GM23248 (cell line): ENCODE measurements at regions not wholly inside any gene's neighbourhood (a gene's known extent, or its start where the extent isn't known, plus 50 kb on each side); places are given as distances from the start of the nearest gene placed in this dataset.
A peak's percentile ranks its signal among the peaks of the same experiment; 100 is the strongest.

Source experiments
- DNase-seq: peaks from one replicate; pipeline ENCODE4 v3.0.0-alpha.2; 2015
- H2AFZ ChIP-seq: fragments of 200-600 bp; sonication (generic); 2 replicates; pipeline ENCODE4 v1.6.1; 2016; ENCODE audit warnings: antibody characterized with exemption
- H3F3A ChIP-seq: fragments of 200-600 bp; sonication (generic); 2 replicates; pipeline ENCODE4 v1.6.1; 2016; ENCODE audit warnings: mild to moderate bottlenecking, antibody characterized with exemption, mixed run types; ENCODE audit not compliant: insufficient read depth
- H3K27ac ChIP-seq: fragments of 200-600 bp; sonication (generic); 2 replicates; pipeline ENCODE4 v1.5.1; 2016; ENCODE audit warnings: mild to moderate bottlenecking
- H3K27me3 ChIP-seq: fragments of 200-600 bp; sonication (generic); replicated peaks from 2 replicates; pipeline ENCODE4 v1.6.1; 2016; ENCODE audit warnings: mild to moderate bottlenecking; ENCODE audit not compliant: insufficient read depth
- H3K36me3 ChIP-seq: fragments of 200-600 bp; sonication (generic); 2 replicates; pipeline ENCODE4 v1.6.1; 2016; ENCODE audit warnings: low read depth, mild to moderate bottlenecking
- H3K4me1 ChIP-seq: fragments of 200-600 bp; sonication (generic); 2 replicates; pipeline ENCODE4 v1.6.1; 2016; ENCODE audit warnings: mild to moderate bottlenecking; ENCODE audit not compliant: insufficient read depth
- H3K4me2 ChIP-seq: fragments of 200-600 bp; sonication (generic); one replicate; pipeline ENCODE4 v1.6.1; 2016; ENCODE audit warnings: mild to moderate bottlenecking; ENCODE audit not compliant: unreplicated experiment
- H3K4me3 ChIP-seq: fragments of 200-600 bp; sonication (generic); 2 replicates; pipeline ENCODE4 v1.5.1; 2016; ENCODE audit warnings: mild to moderate bottlenecking
- H3K79me2 ChIP-seq: fragments of 200-600 bp; sonication (generic); 2 replicates; pipeline ENCODE4 v1.6.1; 2016; ENCODE audit warnings: mild to moderate bottlenecking; ENCODE audit not compliant: insufficient read depth
- H3K9ac ChIP-seq: fragments of 200-600 bp; sonication (generic); 2 replicates; pipeline ENCODE4 v1.6.1; 2016; ENCODE audit warnings: mild to moderate bottlenecking
- H3K9me2 ChIP-seq: fragments of 200-600 bp; sonication (generic); 2 replicates; pipeline ENCODE4 v1.6.1; 2016; ENCODE audit warnings: mixed run types, mild to moderate bottlenecking, moderate library complexity; ENCODE audit not compliant: insufficient read depth
- H3K9me3 ChIP-seq: fragments of 200-600 bp; sonication (generic); one replicate; pipeline ENCODE4 v1.6.1; 2017; ENCODE audit warnings: low read depth
- H4K20me1 ChIP-seq: fragments of 200-600 bp; sonication (generic); 2 replicates; pipeline ENCODE4 v1.6.0; 2016; ENCODE audit not compliant: insufficient read depth
- EZH2 ChIP-seq: fragments of 200-600 bp; sonication (generic); IDR thresholded peaks from 2 replicates; pipeline ENCODE4 v1.6.1; 2018; ENCODE audit warnings: antibody characterized with exemption, mild to moderate bottlenecking; ENCODE audit not compliant: insufficient read depth, poor library complexity, severe bottlenecking
- EZH2phosphoT487 ChIP-seq: fragments of 200-600 bp; sonication (generic); IDR thresholded peaks from 2 replicates; pipeline ENCODE4 v1.6.1; 2018; ENCODE audit warnings: antibody characterized with exemption, moderate library complexity, mild to moderate bottlenecking, low read depth; ENCODE audit not compliant: insufficient read depth
- WGBS, 2 experiments: methylation state at CpG; one replicate each; pipeline ENCODE4 v1.1.6; 2015 to 2017; ENCODE audit warnings: low lambda C conversion rate in 2 of 2, low coverage in 1 of 2; ENCODE audit errors: missing lambda C conversion rate in 2 of 2; 5-methylcytosine and 5-hydroxymethylcytosine counted together
- in situ Hi-C: fragments of 300-500 bp; cut with MboI; formaldehyde crosslinking; loops from 2 replicates; pipeline ENCODE4 v1.15.0; 2020

DNA sequence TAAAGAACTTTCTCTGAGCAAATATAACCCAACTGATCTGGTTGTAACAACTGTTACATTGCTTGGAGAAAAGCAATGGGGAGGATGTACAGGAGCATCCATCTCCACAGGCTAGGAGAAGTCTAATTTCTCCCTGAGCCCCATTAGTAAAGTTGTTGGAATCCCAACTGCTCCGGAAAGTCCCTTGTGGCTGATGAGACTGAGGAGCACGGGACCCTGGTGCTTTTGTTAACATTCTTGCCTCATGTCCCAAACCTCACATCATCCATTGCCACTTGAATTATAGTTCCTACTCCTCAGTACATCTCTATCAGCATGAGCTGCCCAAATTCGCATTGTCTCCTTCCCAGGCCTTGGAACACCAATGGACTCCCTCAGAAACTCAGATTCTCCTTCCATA lies 260.6 kb upstream of the BMP2 start:
- peaks cover 14% of the 10 kb centered on the region for H3K27me3 ChIP-seq
- H3K36me3 ChIP-seq = no peaks in the 10 kb centered on the region
- WGBS, 2 experiments = 20 to 24% methylated on average over 3 of the region's 3 CpGs
- no peak for DNase-seq
- no peaks in the 10 kb centered on the region for H3K79me2 ChIP-seq
- in situ Hi-C loops = no loop called here
- TF ChIP-seq EZH2phosphoT487 (no peak), EZH2 (no peak)
- H3F3A ChIP-seq = no peaks in the 10 kb centered on the region
- H4K20me1 ChIP-seq = no peaks in the 10 kb centered on the region
- no peak overlapping the region for H3K4me2 ChIP-seq
- H3K4me3 ChIP-seq = no peak overlapping the region
- no peak overlapping the region for H3K27ac ChIP-seq
- no peaks in the 10 kb centered on the region for H3K9me3 ChIP-seq
- no peaks in the 10 kb centered on the region for H3K9me2 ChIP-seq
- H3K9ac ChIP-seq = no peak overlapping the region
- H2AFZ ChIP-seq = no peak overlapping the region
- no peaks in the 10 kb centered on the region for H3K4me1 ChIP-seq

DNA sequence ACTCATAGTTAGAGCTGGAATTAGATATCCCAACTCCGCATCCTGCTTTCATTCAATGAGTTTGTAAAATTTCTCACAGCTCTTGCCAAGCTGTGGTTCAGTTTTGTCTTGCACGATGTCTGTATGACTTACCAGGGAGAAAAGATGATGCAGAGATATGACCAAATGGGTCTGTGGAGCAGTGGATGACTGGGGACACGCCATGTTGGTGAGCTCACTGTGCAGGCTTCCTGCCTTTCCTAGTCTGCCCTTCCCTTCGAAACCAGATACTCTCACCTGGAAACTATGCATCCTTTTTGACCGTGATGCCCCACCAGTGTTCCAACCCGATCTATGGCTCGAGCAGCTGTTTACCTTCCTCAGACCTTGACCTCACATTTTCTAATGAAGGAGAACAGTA lies 262.7 kb upstream of the BMP2 start:
- in situ Hi-C loops = no loop called here
- Histone ChIP-seq H3K27me3 (peaks cover 6% of the 10 kb centered on the region), H3F3A (peaks cover 4% of the 10 kb centered on the region; the same call in 1 of the 2 replicates), H3K27ac (no peak overlapping the region), H3K4me2 (no peak overlapping the region), H3K9me2 (no peaks in the 10 kb centered on the region), H3K9me3 (no peaks in the 10 kb centered on the region), H2AFZ (no peak overlapping the region), H3K79me2 (no peaks in the 10 kb centered on the region), H3K4me3 (no peak overlapping the region), H4K20me1 (no peaks in the 10 kb centered on the region), H3K36me3 (no peaks in the 10 kb centered on the region), H3K4me1 (0 out of 2 replicates have a peak, but pooled peaks cover 3% of the 10 kb centered on the region), H3K9ac (no peak overlapping the region)
- peak; percentile 2 for DNase-seq
- WGBS, 2 experiments = 29 to 35% methylated on average over 7 of the region's 7 CpGs
- no peak for TF ChIP-seq EZH2
- no peak for TF ChIP-seq EZH2phosphoT487

DNA sequence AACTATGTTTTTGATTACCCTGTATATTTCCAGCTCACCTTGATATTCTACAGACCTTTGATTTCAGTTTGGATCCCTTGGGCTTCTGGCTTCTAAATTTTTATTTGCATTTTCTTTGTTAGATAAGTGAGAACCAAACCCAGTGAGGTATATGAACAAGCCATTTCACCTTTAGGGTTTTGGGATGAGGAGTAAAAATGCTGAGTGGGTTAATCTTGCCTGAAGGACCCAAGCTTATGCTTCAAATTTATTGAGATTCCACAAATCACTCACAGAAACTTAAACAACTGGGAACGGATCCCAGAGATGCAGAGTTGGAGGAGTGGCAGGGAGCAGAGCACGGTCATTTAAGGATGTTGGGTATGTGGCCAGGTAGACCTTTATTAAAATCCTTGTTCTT lies 263.3 kb upstream of the BMP2 start:
- Histone ChIP-seq H3K27me3 (peaks cover 6% of the 10 kb centered on the region), H3K9me2 (no peaks in the 10 kb centered on the region), H3F3A (peaks cover 4% of the 10 kb centered on the region; the same call in 1 of the 2 replicates), H3K27ac (no peak overlapping the region), H3K4me2 (no peak overlapping the region), H3K9me3 (no peaks in the 10 kb centered on the region), H4K20me1 (no peaks in the 10 kb centered on the region), H3K4me1 (0 out of 2 replicates have a peak, but pooled peaks cover 3% of the 10 kb centered on the region), H3K79me2 (no peaks in the 10 kb centered on the region), H3K36me3 (no peaks in the 10 kb centered on the region), H3K9ac (no peak overlapping the region), H3K4me3 (no peak overlapping the region), H2AFZ (no peak overlapping the region)
- WGBS, 2 experiments = 7 to 16% methylated on average over 2 of the region's 2 CpGs
- TF ChIP-seq EZH2phosphoT487 (no peak), EZH2 (no peak)
- DNase-seq = no peak
- in situ Hi-C loops = no loop called here

DNA sequence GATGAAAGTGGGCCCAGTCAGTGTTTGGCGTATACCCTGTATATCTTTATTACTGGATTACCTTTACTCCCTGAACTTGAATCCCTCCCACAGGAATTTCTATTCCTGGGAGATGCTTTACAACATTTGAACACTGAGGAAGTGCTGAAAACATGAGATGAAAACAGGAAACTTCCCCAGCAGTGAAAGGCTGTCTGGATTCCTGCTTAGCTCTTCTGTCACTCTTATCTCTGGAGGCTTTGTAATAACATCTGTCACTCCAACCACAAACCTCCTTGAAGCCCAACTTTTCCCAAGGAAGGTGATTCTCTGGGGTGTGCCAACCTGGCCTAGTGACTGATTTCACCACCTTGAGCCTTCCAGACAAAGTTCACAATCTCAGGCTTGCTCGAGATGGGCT lies 264.5 kb upstream of the BMP2 start:
- no peaks in the 10 kb centered on the region for H3K36me3 ChIP-seq
- H3K79me2 ChIP-seq = no peaks in the 10 kb centered on the region
- no peak overlapping the region for H2AFZ ChIP-seq
- peaks cover 6% of the 10 kb centered on the region for H3K27me3 ChIP-seq
- no peaks in the 10 kb centered on the region for H3K9me2 ChIP-seq
- H3K9me3 ChIP-seq = no peaks in the 10 kb centered on the region
- in situ Hi-C loops = no loop called here
- TF ChIP-seq EZH2 (no peak), EZH2phosphoT487 (no peak)
- H4K20me1 ChIP-seq = no peaks in the 10 kb centered on the region
- no peak overlapping the region for H3K27ac ChIP-seq
- no peak overlapping the region for H3K9ac ChIP-seq
- 0 out of 2 replicates have a peak, but pooled peaks cover 3% of the 10 kb centered on the region for H3K4me1 ChIP-seq
- H3F3A ChIP-seq = peaks cover 4% of the 10 kb centered on the region; the same call in 1 of the 2 replicates
- no peak for DNase-seq
- no peak overlapping the region for H3K4me3 ChIP-seq
- 45 to 53% methylated on average over 2 of the region's 2 CpGs for WGBS, 2 experiments
- no peak overlapping the region for H3K4me2 ChIP-seq

DNA sequence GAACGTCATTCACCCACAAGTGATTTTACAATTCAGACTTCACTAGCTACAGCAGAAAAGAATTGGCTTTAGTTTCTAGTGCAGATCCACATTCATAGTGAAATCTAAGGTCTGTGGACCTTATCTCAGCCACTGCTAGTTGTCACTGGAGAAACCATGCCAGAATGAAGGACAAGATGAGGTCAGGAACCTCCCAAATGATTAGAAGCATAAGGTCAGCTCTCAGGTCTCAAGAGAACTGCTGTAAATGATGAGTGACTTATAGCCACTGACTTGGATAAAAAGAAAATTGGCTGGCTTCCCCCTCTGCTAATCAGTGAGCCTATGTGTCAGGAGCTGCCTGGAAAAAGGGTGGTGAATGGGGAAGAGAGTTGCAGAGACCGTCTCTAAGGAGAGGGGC lies 265.3 kb upstream of the BMP2 start:
- no peaks in the 10 kb centered on the region for H3K79me2 ChIP-seq
- H3K4me2 ChIP-seq = no peak overlapping the region
- no peak overlapping the region for H3K4me3 ChIP-seq
- in situ Hi-C loops = no loop called here
- H3K9me2 ChIP-seq = no peaks in the 10 kb centered on the region
- peaks cover 4% of the 10 kb centered on the region; the same call in 1 of the 2 replicates for H3F3A ChIP-seq
- H2AFZ ChIP-seq = no peak overlapping the region
- TF ChIP-seq EZH2 = no peak
- no peak for TF ChIP-seq EZH2phosphoT487
- H3K36me3 ChIP-seq = no peaks in the 10 kb centered on the region
- H3K9me3 ChIP-seq = no peaks in the 10 kb centered on the region
- 0 out of 2 replicates have a peak, but pooled peaks cover 3% of the 10 kb centered on the region for H3K4me1 ChIP-seq
- H3K9ac ChIP-seq = no peak overlapping the region
- peaks cover 6% of the 10 kb centered on the region for H3K27me3 ChIP-seq
- DNase-seq = no peak
- no peak overlapping the region for H3K27ac ChIP-seq
- WGBS, 2 experiments = 34 to 52% methylated on average over 2 of the region's 2 CpGs
- H4K20me1 ChIP-seq = no peaks in the 10 kb centered on the region
